ENCODE measurements at regions not wholly inside any gene's neighbourhood (a gene's known extent, or its start where the extent isn't known, plus 50 kb on each side); places are given as distances from the start of the nearest gene placed in this dataset.

DNA sequence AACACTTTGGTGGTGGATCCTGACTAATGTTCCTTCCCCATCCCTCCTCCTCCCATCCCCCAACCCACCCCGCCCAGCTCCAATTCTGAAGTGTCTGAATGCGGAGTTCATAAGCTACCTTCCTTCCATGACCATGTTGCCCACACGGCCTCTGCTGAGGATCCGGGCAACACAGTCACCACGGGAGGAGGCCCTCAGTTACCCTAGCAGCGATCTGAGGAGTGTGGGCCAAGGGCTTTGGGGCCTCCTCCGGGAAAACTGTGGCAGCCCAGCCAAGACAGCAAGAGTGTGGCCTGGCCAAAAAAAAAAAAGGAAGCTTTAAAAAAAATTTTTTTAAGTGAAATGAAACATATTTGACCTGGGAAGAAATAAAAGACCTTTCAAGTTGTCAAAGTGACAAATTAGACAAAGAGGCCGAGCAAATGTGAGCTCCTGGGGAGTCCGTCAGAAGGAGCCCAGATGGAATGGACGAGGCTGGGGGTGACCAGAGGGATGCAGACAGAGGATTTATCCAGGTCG is 169.0 kb upstream of the PKDCC start:
- TF ChIP-seq, protein P1, sequence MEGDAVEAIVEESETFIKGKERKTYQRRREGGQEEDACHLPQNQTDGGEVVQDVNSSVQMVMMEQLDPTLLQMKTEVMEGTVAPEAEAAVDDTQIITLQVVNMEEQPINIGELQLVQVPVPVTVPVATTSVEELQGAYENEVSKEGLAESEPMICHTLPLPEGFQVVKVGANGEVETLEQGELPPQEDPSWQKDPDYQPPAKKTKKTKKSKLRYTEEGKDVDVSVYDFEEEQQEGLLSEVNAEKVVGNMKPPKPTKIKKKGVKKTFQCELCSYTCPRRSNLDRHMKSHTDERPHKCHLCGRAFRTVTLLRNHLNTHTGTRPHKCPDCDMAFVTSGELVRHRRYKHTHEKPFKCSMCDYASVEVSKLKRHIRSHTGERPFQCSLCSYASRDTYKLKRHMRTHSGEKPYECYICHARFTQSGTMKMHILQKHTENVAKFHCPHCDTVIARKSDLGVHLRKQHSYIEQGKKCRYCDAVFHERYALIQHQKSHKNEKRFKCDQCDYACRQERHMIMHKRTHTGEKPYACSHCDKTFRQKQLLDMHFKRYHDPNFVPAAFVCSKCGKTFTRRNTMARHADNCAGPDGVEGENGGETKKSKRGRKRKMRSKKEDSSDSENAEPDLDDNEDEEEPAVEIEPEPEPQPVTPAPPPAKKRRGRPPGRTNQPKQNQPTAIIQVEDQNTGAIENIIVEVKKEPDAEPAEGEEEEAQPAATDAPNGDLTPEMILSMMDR (IDR thresholded peaks at IDR 0.05), result no peak
- no peak for TF ChIP-seq POLR2A (IDR thresholded peaks at IDR 0.05)

Data from thyroid gland (tissue), 4 donors.